NT2/D1 (cell line): ENCODE measurements at regions not wholly inside any gene's neighbourhood (a gene's known extent, or its start where the extent isn't known, plus 50 kb on each side); places are given as distances from the start of the nearest gene placed in this dataset.

Experiments used
- DNase-seq: peaks from one replicate; pipeline ENCODE4 v3.0.0-alpha.2; 2011; ENCODE audit warnings: low read depth, low spot score
- H3K27me3 ChIP-seq: 2 replicates; pipeline ENCODE4 v1.6.0; 2011; ENCODE audit warnings: mild to moderate bottlenecking; ENCODE audit not compliant: insufficient read length, insufficient read depth
- H3K36me3 ChIP-seq: 2 replicates; pipeline ENCODE4 v1.6.1; 2011; ENCODE audit warnings: mild to moderate bottlenecking, low read length, mixed read lengths; ENCODE audit not compliant: insufficient read depth, insufficient read length
- H3K4me1 ChIP-seq: 2 replicates; pipeline ENCODE4 v1.5.1; 2011; ENCODE audit not compliant: insufficient read depth, insufficient read length
- H3K4me3 ChIP-seq: 2 replicates; pipeline ENCODE4 v1.5.1; 2011; ENCODE audit warnings: low read depth; ENCODE audit not compliant: insufficient read length
- H3K9ac ChIP-seq: 2 replicates; pipeline ENCODE4 v1.6.0; 2011; ENCODE audit warnings: low read depth; ENCODE audit not compliant: insufficient read length
- H3K9me3 ChIP-seq: 2 replicates; pipeline ENCODE4 v1.5.1; 2011; ENCODE audit warnings: mild to moderate bottlenecking, low read length; ENCODE audit not compliant: insufficient read depth
- SUZ12 ChIP-seq: IDR thresholded peaks from 2 replicates; pipeline ENCODE4 v1.6.1; 2011; ENCODE audit not compliant: insufficient read length, insufficient read depth; ENCODE audit errors: extremely low read depth
- YY1 ChIP-seq: IDR thresholded peaks from 2 replicates; pipeline ENCODE4 v1.6.1; 2011; ENCODE audit not compliant: insufficient read length, insufficient read depth
- ZNF274 ChIP-seq: IDR thresholded peaks from 2 replicates; pipeline ENCODE4 v1.6.1; 2011; ENCODE audit warnings: mild to moderate bottlenecking, low read depth, low read length

DNA sequence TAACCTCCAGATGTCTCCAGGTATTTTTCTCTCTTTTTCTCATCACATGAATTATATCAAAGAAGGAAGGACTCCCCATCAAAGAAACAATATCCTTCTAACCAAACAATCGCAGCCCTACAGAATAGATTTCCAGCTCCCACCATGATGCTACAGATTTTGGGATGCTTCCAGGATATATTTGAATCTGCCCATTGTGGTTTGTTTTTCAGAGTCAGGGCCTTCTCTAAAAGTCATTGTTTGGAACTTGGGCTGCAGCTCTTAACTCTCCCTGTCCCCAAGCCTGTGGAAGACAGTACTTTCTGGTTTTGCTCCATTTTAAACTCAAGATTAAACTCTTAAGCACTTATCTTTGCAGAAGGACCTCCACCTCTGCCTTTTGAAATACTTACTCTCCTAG, 223.2 kb downstream of the PMAIP1 start:
- H3K4me1 ChIP-seq, result no peaks in the 10 kb centered on the region
- no peaks in the 10 kb centered on the region for H3K36me3 ChIP-seq
- no peak overlapping the region for H3K9ac ChIP-seq
- H3K4me3 ChIP-seq, result no peak overlapping the region
- DNase-seq, result no peak
- TF ChIP-seq SUZ12 (no peak), YY1 (no peak), ZNF274 (no peak)
- H3K27me3 ChIP-seq, result no peaks in the 10 kb centered on the region
- H3K9me3 ChIP-seq, result no peaks in the 10 kb centered on the region

DNA sequence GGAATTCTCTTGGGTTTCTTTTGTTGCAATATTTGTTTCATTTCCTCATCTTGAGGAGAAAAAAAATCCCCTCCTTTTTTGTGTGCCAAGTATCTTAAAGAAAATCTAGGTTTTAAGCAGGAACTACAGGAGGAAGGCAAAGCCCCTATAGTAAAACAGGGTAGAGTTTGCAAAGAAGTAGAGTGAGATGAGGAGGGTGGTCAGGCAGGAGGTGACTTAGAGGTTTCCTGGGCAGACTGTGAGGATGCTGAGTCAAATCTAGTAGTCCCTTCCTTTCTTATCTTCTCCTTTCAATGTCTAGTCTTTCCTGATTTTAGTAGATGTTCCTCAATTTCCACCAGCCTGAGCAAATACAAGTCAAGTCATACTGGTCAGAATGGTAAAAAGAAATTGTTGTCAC, 222.5 kb downstream of the PMAIP1 start:
- no peak for TF ChIP-seq YY1
- no peak for TF ChIP-seq SUZ12
- no peak for TF ChIP-seq ZNF274
- Histone ChIP-seq H3K9me3 (no peaks in the 10 kb centered on the region), H3K4me1 (no peaks in the 10 kb centered on the region), H3K27me3 (no peaks in the 10 kb centered on the region), H3K36me3 (no peaks in the 10 kb centered on the region), H3K4me3 (no peak overlapping the region), H3K9ac (no peak overlapping the region)
- DNase-seq, result no peak

DNA sequence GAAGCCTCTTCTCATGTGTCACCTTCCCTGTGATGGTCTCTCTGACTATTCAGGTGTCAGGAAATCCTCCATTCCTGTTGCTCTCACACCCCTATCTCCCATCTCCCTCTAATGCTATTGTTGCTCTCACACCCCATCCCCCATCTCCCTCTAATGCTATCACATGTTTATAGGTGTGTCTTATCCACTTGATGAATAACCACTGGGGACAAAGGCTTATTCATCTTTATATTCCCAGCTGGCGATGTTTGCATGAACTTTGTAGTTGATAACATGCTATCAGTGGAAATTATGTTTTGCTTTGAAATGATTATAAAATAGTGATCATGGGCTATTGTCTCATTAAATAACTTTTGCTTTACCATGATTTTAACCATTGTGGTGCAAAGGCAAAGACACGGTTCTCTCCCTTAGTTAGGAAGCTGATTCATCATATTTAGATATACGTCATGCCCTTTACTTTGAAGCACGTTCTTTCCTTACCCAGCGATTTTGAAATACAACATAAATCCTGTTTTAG, 220.5 kb downstream of the PMAIP1 start:
- Histone ChIP-seq H3K9ac (no peak overlapping the region), H3K4me1 (no peaks in the 10 kb centered on the region), H3K4me3 (no peak overlapping the region), H3K27me3 (no peaks in the 10 kb centered on the region), H3K36me3 (no peaks in the 10 kb centered on the region), H3K9me3 (no peaks in the 10 kb centered on the region)
- DNase-seq, result no peak
- TF ChIP-seq SUZ12 (no peak), ZNF274 (no peak), YY1 (no peak)

DNA sequence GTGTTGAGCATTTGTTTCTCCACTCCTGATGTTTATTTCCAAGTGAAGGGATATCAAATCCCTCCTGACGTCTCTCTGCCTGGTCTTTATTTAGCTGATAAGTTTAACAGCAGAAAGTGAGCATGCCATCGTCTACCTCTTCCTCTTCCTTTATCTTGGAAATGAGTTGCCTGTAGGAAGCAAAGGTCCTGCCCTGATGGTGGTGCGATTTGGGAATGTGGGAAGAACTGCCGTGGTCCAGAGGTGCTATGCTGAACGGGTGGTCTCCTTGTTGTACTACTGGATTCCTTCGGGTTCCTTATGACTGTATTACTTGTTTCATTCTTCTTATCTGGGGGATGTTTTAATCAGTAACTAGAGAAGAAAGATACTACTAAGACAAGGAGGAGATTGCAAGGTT, 217.5 kb downstream of the PMAIP1 start:
- Histone ChIP-seq H3K36me3 (no peaks in the 10 kb centered on the region), H3K9ac (no peak overlapping the region), H3K4me1 (no peaks in the 10 kb centered on the region), H3K4me3 (no peak overlapping the region), H3K27me3 (no peaks in the 10 kb centered on the region), H3K9me3 (no peaks in the 10 kb centered on the region)
- TF ChIP-seq YY1 (no peak), SUZ12 (no peak), ZNF274 (no peak)
- no peak for DNase-seq

DNA sequence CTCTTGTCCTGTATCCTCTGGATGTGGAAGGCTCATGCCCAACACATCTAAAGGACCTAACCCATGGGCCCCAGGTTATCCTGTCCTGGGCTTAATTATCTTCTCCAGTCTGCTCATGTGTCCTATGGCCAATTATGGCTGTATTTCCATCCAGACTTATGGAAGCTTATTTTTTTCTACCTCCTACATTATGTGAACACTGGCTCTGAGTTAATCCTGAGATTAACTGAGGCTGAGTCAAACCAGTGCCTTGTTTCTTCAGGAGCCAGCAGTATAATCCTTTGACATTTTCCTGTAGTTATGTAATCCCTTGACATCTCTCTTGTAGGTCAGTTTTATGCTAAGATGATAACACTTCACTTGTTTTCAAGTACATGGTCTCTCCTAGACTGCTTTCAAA, 213.6 kb downstream of the PMAIP1 start:
- TF ChIP-seq ZNF274 (no peak), YY1 (no peak), SUZ12 (no peak)
- no peak overlapping the region for H3K4me3 ChIP-seq
- no peak overlapping the region for H3K9ac ChIP-seq
- no peaks in the 10 kb centered on the region for H3K4me1 ChIP-seq
- no peaks in the 10 kb centered on the region for H3K9me3 ChIP-seq
- no peak for DNase-seq
- no peaks in the 10 kb centered on the region for H3K36me3 ChIP-seq
- H3K27me3 ChIP-seq, result no peaks in the 10 kb centered on the region

DNA sequence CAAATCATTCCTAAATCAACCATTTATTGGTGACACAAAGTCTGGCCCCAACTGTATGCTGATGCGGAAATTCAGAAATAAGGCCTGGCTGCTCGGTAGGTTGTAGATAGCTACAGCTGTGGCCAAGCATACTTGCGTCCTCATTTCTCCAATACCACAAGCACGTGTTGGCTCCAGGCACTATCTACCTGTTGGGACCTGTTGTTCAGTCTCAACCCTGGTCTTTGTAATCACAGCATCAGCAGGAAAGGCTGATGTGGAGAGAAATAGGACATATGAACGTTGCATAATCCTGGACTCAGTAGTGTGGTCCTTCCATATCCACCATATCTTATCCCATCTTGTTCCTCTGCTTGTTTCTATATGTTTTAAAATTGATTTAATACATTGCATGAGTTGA, 212.6 kb downstream of the PMAIP1 start:
- Histone ChIP-seq H3K4me3 (no peak overlapping the region), H3K9ac (no peak overlapping the region), H3K27me3 (no peaks in the 10 kb centered on the region), H3K36me3 (no peaks in the 10 kb centered on the region), H3K9me3 (no peaks in the 10 kb centered on the region), H3K4me1 (no peaks in the 10 kb centered on the region)
- DNase-seq, result no peak
- TF ChIP-seq ZNF274 (no peak), SUZ12 (no peak), YY1 (no peak)

DNA sequence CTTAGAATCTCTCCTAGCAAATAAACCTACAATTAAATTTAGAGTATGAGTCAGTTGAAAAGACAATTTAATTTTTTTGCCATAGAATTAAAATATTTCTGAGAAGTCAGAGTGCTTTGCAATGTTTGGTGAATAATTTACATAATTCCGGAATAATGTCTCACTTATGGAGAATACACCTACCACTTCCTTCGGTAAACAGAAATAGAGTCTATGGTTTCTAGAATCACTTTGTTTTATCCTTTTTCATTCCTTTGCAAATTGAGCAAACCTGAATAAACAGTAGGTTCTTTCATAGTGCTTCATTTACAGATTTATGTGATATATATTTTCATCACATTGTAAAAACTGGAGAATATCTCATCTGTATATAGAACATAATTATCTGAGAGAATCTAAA, 211.7 kb downstream of the PMAIP1 start:
- H3K36me3 ChIP-seq, result no peaks in the 10 kb centered on the region
- H3K4me3 ChIP-seq, result no peak overlapping the region
- DNase-seq, result no peak
- no peaks in the 10 kb centered on the region for H3K9me3 ChIP-seq
- no peaks in the 10 kb centered on the region for H3K4me1 ChIP-seq
- H3K9ac ChIP-seq, result no peak overlapping the region
- no peak for TF ChIP-seq YY1
- no peak for TF ChIP-seq SUZ12
- no peak for TF ChIP-seq ZNF274
- H3K27me3 ChIP-seq, result no peaks in the 10 kb centered on the region

DNA sequence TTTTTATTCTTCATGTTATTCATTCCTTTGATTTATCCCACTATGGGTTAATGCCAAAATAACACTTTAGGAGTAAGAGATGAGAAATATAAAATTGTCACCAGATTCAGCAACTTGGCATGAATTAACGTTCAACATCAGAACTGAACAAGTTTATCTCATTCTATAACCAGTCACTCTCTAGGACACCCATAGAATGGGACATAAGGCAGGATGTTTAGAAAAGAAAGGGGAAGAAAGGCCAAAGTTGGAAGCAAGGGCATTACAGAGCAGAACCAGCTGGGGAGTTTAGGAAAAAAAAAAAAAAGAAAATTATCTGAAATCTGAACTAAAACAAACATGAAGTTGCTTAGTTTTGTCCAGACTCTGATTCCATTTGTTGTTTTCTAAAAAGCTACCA, 211.0 kb downstream of the PMAIP1 start:
- Histone ChIP-seq H3K27me3 (no peaks in the 10 kb centered on the region), H3K4me3 (no peak overlapping the region), H3K9ac (no peak overlapping the region), H3K4me1 (no peaks in the 10 kb centered on the region), H3K9me3 (no peaks in the 10 kb centered on the region), H3K36me3 (no peaks in the 10 kb centered on the region)
- TF ChIP-seq SUZ12 (no peak), YY1 (no peak), ZNF274 (no peak)
- DNase-seq, result no peak
